Endodermal cell (in vitro differentiated cells): ENCODE measurements at regions not wholly inside any gene's neighbourhood (a gene's known extent, or its start where the extent isn't known, plus 50 kb on each side); places are given as distances from the start of the nearest gene placed in this dataset.

Experiments used
- DNase-seq: peaks from one replicate; pipeline ENCODE4 v3.0.0-alpha.2; 2017
- H3K27ac ChIP-seq: 2 replicates; pipeline ENCODE4 v1.5.1; 2013; ENCODE audit warnings: mild to moderate bottlenecking, low read depth, low read length, moderate library complexity
- H3K27me3 ChIP-seq: 2 replicates; pipeline ENCODE4 v1.6.1; 2013; ENCODE audit warnings: mild to moderate bottlenecking, low read length, moderate library complexity; ENCODE audit not compliant: insufficient read depth, control insufficient read depth, poor library complexity, severe bottlenecking
- H3K36me3 ChIP-seq: 2 replicates; pipeline ENCODE4 v1.7.0; 2013; ENCODE audit warnings: mild to moderate bottlenecking, low read length, moderate library complexity; ENCODE audit not compliant: control insufficient read depth, insufficient read depth
- H3K4me1 ChIP-seq: one replicate; pipeline ENCODE4 v1.7.0; 2013; ENCODE audit warnings: low read length; ENCODE audit not compliant: control insufficient read depth, insufficient read depth
- H3K4me3 ChIP-seq: 2 replicates; pipeline ENCODE4 v1.5.1; 2013; ENCODE audit warnings: mild to moderate bottlenecking, low read length, moderate library complexity
- H3K9ac ChIP-seq: 2 replicates; pipeline ENCODE4 v1.6.1; 2013; ENCODE audit warnings: mild to moderate bottlenecking, low read length, moderate library complexity; ENCODE audit not compliant: poor library complexity, severe bottlenecking; ENCODE audit errors: extremely low read depth
- H3K9me3 ChIP-seq: 2 replicates; pipeline ENCODE4 v1.6.1; 2013; ENCODE audit warnings: mild to moderate bottlenecking, low read length, moderate library complexity; ENCODE audit not compliant: control insufficient read depth
- H3K27ac Mint-ChIP-seq: 2 replicates; pipeline ENCODE4 v1.8.0; 2020; ENCODE audit warnings: mixed read lengths
- H3K27me3 Mint-ChIP-seq: 2 replicates; pipeline ENCODE4 v1.8.0; 2021; ENCODE audit warnings: mild to moderate bottlenecking, mixed read lengths; ENCODE audit not compliant: insufficient read depth
- H3K36me3 Mint-ChIP-seq: 2 replicates; pipeline ENCODE4 v1.8.0; 2020; ENCODE audit warnings: low read depth, mixed read lengths
- H3K4me1 Mint-ChIP-seq: 2 replicates; pipeline ENCODE4 v1.8.0; 2020; ENCODE audit warnings: mixed read lengths
- H3K4me3 Mint-ChIP-seq: 2 replicates; pipeline ENCODE4 v1.8.0; 2020; ENCODE audit warnings: mild to moderate bottlenecking, moderate library complexity, mixed read lengths
- H3K9me3 Mint-ChIP-seq: 2 replicates; pipeline ENCODE4 v1.8.0; 2020; ENCODE audit warnings: mild to moderate bottlenecking, mixed read lengths
- CTCF ChIP-seq: fragments of 200-600 bp; sonication (generic); conservative IDR thresholded peaks from 2 replicates; pipeline ENCODE4 v1.5.0; 2021; ENCODE audit warnings: antibody characterized with exemption, mild to moderate bottlenecking
- WGBS, 2 experiments: methylation state at CpG; one replicate each; pipeline versions ENCODE4 v1.1.5 to v1.1.7; 2013; ENCODE audit warnings: missing lambda C conversion rate in 2 of 2, mixed read lengths in 1 of 2; ENCODE audit not compliant: insufficient coverage in 1 of 2, insufficient read length in 1 of 2; 5-methylcytosine and 5-hydroxymethylcytosine counted together

GRCh38 chr1:65504263-65504662 lies 83.8 kb downstream of the LEPR start:
- 94% methylated on average over 3 of the region's 3 CpGs; no CpG with 5 or more reads in 1 of the 2 experiments for WGBS, 2 experiments
- Histone ChIP-seq H3K27ac (no peak overlapping the region), H3K9me3 (no peaks in the 10 kb centered on the region), H3K36me3 (no peaks in the 10 kb centered on the region), H3K27me3 (no peaks in the 10 kb centered on the region), H3K4me3 (no peak overlapping the region), H3K9ac (no peak overlapping the region), H3K4me1 (no peaks in the 10 kb centered on the region)
- Mint-ChIP-seq H3K36me3 (no peaks in the 10 kb centered on the region), H3K27me3 (no peaks in the 10 kb centered on the region), H3K4me3 (no peak overlapping the region), H3K9me3 (no peaks in the 10 kb centered on the region), H3K4me1 (peaks cover 4% of the 10 kb centered on the region), H3K27ac (no peak overlapping the region)
- no peak for TF ChIP-seq CTCF
- no peak for DNase-seq

GRCh38 chr1:65505547-65506300 lies 85.3 kb downstream of the LEPR start:
- no peaks in the 10 kb centered on the region for H3K27me3 ChIP-seq
- Mint-ChIP-seq H3K4me1 (peaks cover 4% of the 10 kb centered on the region), H3K4me3 (no peak overlapping the region), H3K27ac (no peak overlapping the region), H3K27me3 (no peaks in the 10 kb centered on the region), H3K36me3 (no peaks in the 10 kb centered on the region), H3K9me3 (no peaks in the 10 kb centered on the region)
- H3K9me3 ChIP-seq, result no peaks in the 10 kb centered on the region
- H3K27ac ChIP-seq, result no peak overlapping the region
- H3K4me1 ChIP-seq, result no peaks in the 10 kb centered on the region
- 64 to 80% methylated on average over 4 to 5 of the region's 5 CpGs for WGBS, 2 experiments
- no peak overlapping the region for H3K9ac ChIP-seq
- DNase-seq, result peak; percentile 48
- no peak for TF ChIP-seq CTCF
- H3K36me3 ChIP-seq, result no peaks in the 10 kb centered on the region
- no peak overlapping the region for H3K4me3 ChIP-seq

GRCh38 chr1:65508051-65508450 lies 87.6 kb downstream of the LEPR start:
- no peak for DNase-seq
- Histone ChIP-seq H3K27ac (no peak overlapping the region), H3K36me3 (no peaks in the 10 kb centered on the region), H3K9ac (no peak overlapping the region), H3K4me1 (no peaks in the 10 kb centered on the region), H3K27me3 (no peaks in the 10 kb centered on the region), H3K4me3 (no peak overlapping the region), H3K9me3 (no peaks in the 10 kb centered on the region)
- Mint-ChIP-seq H3K27me3 (peaks cover 2% of the 10 kb centered on the region), H3K9me3 (no peaks in the 10 kb centered on the region), H3K4me1 (peaks cover 4% of the 10 kb centered on the region), H3K27ac (no peak overlapping the region), H3K4me3 (no peak overlapping the region), H3K36me3 (no peaks in the 10 kb centered on the region)
- WGBS, 2 experiments, result 79% methylated on average over 2 of the region's 2 CpGs; no CpG with 5 or more reads in 1 of the 2 experiments
- TF ChIP-seq CTCF, result no peak
